AG10803 (cell line): ENCODE measurements at regions not wholly inside any gene's neighbourhood (a gene's known extent, or its start where the extent isn't known, plus 50 kb on each side); places are given as distances from the start of the nearest gene placed in this dataset.

Experiments
- DNase-seq: peaks from one replicate; pipeline ENCODE4 v3.0.0; 2010; ENCODE audit warnings: low read depth
- H3K4me3 ChIP-seq: 2 replicates; pipeline ENCODE4 v1.5.1; 2011; ENCODE audit warnings: mild to moderate bottlenecking, low read length, control low read depth
- TF ChIP-seq, protein P1 (sequence below): conservative IDR thresholded peaks from 2 replicates; pipeline ENCODE4 v1.5.1; 2011; ENCODE audit warnings: mild to moderate bottlenecking, low read length, control low read depth, inconsistent platforms

- TF ChIP-seq, protein P1, sequence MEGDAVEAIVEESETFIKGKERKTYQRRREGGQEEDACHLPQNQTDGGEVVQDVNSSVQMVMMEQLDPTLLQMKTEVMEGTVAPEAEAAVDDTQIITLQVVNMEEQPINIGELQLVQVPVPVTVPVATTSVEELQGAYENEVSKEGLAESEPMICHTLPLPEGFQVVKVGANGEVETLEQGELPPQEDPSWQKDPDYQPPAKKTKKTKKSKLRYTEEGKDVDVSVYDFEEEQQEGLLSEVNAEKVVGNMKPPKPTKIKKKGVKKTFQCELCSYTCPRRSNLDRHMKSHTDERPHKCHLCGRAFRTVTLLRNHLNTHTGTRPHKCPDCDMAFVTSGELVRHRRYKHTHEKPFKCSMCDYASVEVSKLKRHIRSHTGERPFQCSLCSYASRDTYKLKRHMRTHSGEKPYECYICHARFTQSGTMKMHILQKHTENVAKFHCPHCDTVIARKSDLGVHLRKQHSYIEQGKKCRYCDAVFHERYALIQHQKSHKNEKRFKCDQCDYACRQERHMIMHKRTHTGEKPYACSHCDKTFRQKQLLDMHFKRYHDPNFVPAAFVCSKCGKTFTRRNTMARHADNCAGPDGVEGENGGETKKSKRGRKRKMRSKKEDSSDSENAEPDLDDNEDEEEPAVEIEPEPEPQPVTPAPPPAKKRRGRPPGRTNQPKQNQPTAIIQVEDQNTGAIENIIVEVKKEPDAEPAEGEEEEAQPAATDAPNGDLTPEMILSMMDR = peak; percentile 98
- no peak overlapping the region for H3K4me3 ChIP-seq
- peak; percentile 68 for DNase-seq
Observed at GRCh38 chr19:30649934-30650614, 277.9 kb downstream of the ZNF536 start.

GRCh38 chr19:30648866-30649862 is 277.0 kb downstream of the ZNF536 start:
- no peak for DNase-seq
- no peak overlapping the region for H3K4me3 ChIP-seq
- TF ChIP-seq, protein P1 = no peak

GRCh38 chr19:30647891-30648720 is 275.9 kb downstream of the ZNF536 start:
- H3K4me3 ChIP-seq = no peak overlapping the region
- TF ChIP-seq, protein P1 = peak; percentile 47
- peak; percentile 56 for DNase-seq

DNA sequence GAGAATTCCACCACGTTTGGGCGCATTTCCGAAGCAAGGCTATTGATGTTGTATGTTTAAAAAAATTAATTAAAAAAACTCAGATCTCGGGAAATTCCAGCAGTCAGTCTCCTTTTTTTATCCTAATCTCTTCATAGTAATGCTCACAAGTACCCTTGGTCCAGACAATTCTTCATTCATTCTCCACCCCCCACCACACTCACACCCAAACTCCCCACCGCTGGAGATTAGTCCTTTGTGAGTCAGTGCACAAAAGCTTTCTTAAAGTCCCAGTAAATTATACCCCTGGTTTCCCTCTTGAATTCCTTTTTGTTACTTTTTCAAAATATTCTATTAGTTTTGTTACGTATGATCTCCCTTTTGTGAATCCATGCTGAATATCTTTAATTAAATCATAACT is 274.6 kb downstream of the ZNF536 start:
- DNase-seq = no peak
- TF ChIP-seq, protein P1 = no peak
- H3K4me3 ChIP-seq = no peak overlapping the region

- H3K4me3 ChIP-seq = no peak overlapping the region
- no peak for DNase-seq
- TF ChIP-seq, protein P1 = no peak
Observed at GRCh38 chr19:30645946-30646577, 273.9 kb downstream of the ZNF536 start.

DNA sequence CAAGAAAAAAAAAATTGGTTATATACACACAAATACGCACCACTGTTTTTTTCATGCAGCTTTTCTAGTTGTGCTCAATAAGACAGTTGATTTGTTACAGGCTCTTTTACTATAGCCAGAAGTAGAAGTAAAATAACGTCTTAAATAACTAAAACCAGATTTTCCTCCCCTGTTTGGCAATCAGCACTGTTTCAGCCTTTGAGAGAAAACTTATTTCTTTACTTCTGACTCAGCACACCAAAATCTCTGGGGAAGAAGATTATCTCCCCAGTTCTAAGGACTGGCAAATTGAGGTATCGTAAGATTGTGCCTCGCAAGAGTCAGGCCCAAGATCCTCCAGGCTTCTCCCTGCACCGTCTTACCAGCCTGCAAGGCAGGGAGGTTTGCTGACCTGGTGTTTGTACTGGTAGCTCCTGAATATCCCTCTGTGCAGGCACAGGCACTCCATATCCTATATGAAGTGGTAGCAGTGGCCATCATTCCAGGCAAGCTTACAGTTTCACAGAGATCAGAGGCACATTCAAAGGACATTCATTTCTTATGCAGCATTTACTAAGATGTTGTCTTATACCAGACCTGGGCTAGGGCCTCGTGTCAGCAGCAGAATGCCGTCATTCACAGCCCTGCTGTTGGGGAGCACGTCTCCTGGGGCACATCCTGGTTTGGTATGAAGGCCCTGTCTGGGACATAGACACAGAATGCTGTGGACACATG is 268.2 kb downstream of the ZNF536 start:
- peak; percentile 77 for DNase-seq
- H3K4me3 ChIP-seq = no peak overlapping the region
- TF ChIP-seq, protein P1 = no peak
